ENCODE measurements at regions not wholly inside any gene's neighbourhood (a gene's known extent, or its start where the extent isn't known, plus 50 kb on each side); places are given as distances from the start of the nearest gene placed in this dataset.

- no peaks in the 10 kb centered on the region for H3K4me1 ChIP-seq (ENCODE audit: control insufficient read depth, insufficient read depth, low read length)
- H3K9ac ChIP-seq (ENCODE audit: extremely low read depth, low read length, poor library complexity, severe bottlenecking): no peak overlapping the region
- Mint-ChIP-seq H3K9me3 (no peaks in the 10 kb centered on the region), H3K4me1 (no peaks in the 10 kb centered on the region), H3K36me3 (ENCODE audit: low read depth) (no peaks in the 10 kb centered on the region), H3K27ac (no peak overlapping the region), H3K4me3 (no peak overlapping the region), H3K27me3 (ENCODE audit: insufficient read depth) (no peaks in the 10 kb centered on the region)
- H3K9me3 ChIP-seq (ENCODE audit: control insufficient read depth, low read length): no peaks in the 10 kb centered on the region
- no peak for DNase-seq
- H3K4me3 ChIP-seq (ENCODE audit: low read length): no peak overlapping the region
- no peaks in the 10 kb centered on the region for H3K36me3 ChIP-seq (ENCODE audit: control insufficient read depth, insufficient read depth, low read length)
- H3K27me3 ChIP-seq (ENCODE audit: control insufficient read depth, insufficient read depth, low read length, poor library complexity, severe bottlenecking): peaks cover 8% of the 10 kb centered on the region
- H3K27ac ChIP-seq (ENCODE audit: low read depth, low read length): no peak overlapping the region
- TF ChIP-seq CTCF (conservative IDR thresholded peaks at IDR 0.05): no peak
Observed at GRCh38 chr6:104252276-104252675, 607.4 kb downstream of the HACE1 start.

GRCh38 chr6:104251651-104252050 is 608.1 kb downstream of the HACE1 start:
- Histone ChIP-seq H3K4me1 (ENCODE audit: control insufficient read depth, insufficient read depth, low read length) (no peaks in the 10 kb centered on the region), H3K9me3 (ENCODE audit: control insufficient read depth, low read length) (no peaks in the 10 kb centered on the region), H3K27ac (ENCODE audit: low read depth, low read length) (no peak overlapping the region), H3K9ac (ENCODE audit: extremely low read depth, low read length, poor library complexity, severe bottlenecking) (no peak overlapping the region), H3K27me3 (ENCODE audit: control insufficient read depth, insufficient read depth, low read length, poor library complexity, severe bottlenecking) (peaks cover 8% of the 10 kb centered on the region), H3K4me3 (ENCODE audit: low read length) (no peak overlapping the region), H3K36me3 (ENCODE audit: control insufficient read depth, insufficient read depth, low read length) (no peaks in the 10 kb centered on the region)
- peaks cover 2% of the 10 kb centered on the region for H3K9me3 Mint-ChIP-seq
- H3K27me3 Mint-ChIP-seq (ENCODE audit: insufficient read depth): no peaks in the 10 kb centered on the region
- no peak overlapping the region for H3K27ac Mint-ChIP-seq
- no peak for DNase-seq
- no peak overlapping the region for H3K4me3 Mint-ChIP-seq
- H3K4me1 Mint-ChIP-seq: no peaks in the 10 kb centered on the region
- no peaks in the 10 kb centered on the region for H3K36me3 Mint-ChIP-seq (ENCODE audit: low read depth)
- TF ChIP-seq CTCF (conservative IDR thresholded peaks at IDR 0.05): no peak
- WGBS, 2 experiments (ENCODE audit: insufficient coverage in 1 of 2, insufficient read length in 1 of 2): 97 to 100% methylated on average over 1 to 2 of the region's 2 CpGs

GRCh38 chr6:104240865-104241264 is 618.9 kb downstream of the HACE1 start:
- no peak overlapping the region for H3K27ac Mint-ChIP-seq
- DNase-seq: no peak
- Histone ChIP-seq H3K9me3 (ENCODE audit: control insufficient read depth, low read length) (no peaks in the 10 kb centered on the region), H3K9ac (ENCODE audit: extremely low read depth, low read length, poor library complexity, severe bottlenecking) (no peak overlapping the region), H3K36me3 (ENCODE audit: control insufficient read depth, insufficient read depth, low read length) (no peaks in the 10 kb centered on the region), H3K27me3 (ENCODE audit: control insufficient read depth, insufficient read depth, low read length, poor library complexity, severe bottlenecking) (peaks cover 79% of the 10 kb centered on the region), H3K27ac (ENCODE audit: low read depth, low read length) (no peak overlapping the region), H3K4me3 (ENCODE audit: low read length) (no peak overlapping the region), H3K4me1 (ENCODE audit: control insufficient read depth, insufficient read depth, low read length) (no peaks in the 10 kb centered on the region)
- no peaks in the 10 kb centered on the region for H3K36me3 Mint-ChIP-seq (ENCODE audit: low read depth)
- no peak overlapping the region for H3K4me3 Mint-ChIP-seq
- no peaks in the 10 kb centered on the region for H3K9me3 Mint-ChIP-seq
- peaks cover 80% of the 10 kb centered on the region for H3K27me3 Mint-ChIP-seq (ENCODE audit: insufficient read depth)
- TF ChIP-seq CTCF (conservative IDR thresholded peaks at IDR 0.05): no peak
- 96% methylated on average over 2 of the region's 2 CpGs; no CpG with 5 or more reads in 1 of the 2 experiments for WGBS, 2 experiments (ENCODE audit: insufficient coverage in 1 of 2, insufficient read length in 1 of 2)
- peaks cover 2% of the 10 kb centered on the region for H3K4me1 Mint-ChIP-seq
